MM.1S (cell line): ENCODE measurements at regions not wholly inside any gene's neighbourhood (a gene's known extent, or its start where the extent isn't known, plus 50 kb on each side); places are given as distances from the start of the nearest gene placed in this dataset.

ENCODE experiments used
- CTCF ChIP-seq: fragments of 300-600 bp; sonication (generic); IDR thresholded peaks from 2 replicates; pipeline ENCODE4 v1.5.1; 2016; ENCODE audit warnings: antibody characterized with exemption, low read length, mixed read lengths
- EZH2 ChIP-seq: fragments of 300-600 bp; sonication (generic); optimal IDR thresholded peaks from 2 replicates; pipeline ENCODE3; 2017; ENCODE audit warnings: low read depth, mild to moderate bottlenecking, antibody characterized with exemption, low read length, mixed read lengths

- TF ChIP-seq CTCF (no peak), EZH2 (no peak)
Observed at GRCh38 chr11:29200791-29201562, 815.9 kb downstream of the KCNA4 start.
